ENCODE measurements at regions not wholly inside any gene's neighbourhood (a gene's known extent, or its start where the extent isn't known, plus 50 kb on each side); places are given as distances from the start of the nearest gene placed in this dataset.

DNA sequence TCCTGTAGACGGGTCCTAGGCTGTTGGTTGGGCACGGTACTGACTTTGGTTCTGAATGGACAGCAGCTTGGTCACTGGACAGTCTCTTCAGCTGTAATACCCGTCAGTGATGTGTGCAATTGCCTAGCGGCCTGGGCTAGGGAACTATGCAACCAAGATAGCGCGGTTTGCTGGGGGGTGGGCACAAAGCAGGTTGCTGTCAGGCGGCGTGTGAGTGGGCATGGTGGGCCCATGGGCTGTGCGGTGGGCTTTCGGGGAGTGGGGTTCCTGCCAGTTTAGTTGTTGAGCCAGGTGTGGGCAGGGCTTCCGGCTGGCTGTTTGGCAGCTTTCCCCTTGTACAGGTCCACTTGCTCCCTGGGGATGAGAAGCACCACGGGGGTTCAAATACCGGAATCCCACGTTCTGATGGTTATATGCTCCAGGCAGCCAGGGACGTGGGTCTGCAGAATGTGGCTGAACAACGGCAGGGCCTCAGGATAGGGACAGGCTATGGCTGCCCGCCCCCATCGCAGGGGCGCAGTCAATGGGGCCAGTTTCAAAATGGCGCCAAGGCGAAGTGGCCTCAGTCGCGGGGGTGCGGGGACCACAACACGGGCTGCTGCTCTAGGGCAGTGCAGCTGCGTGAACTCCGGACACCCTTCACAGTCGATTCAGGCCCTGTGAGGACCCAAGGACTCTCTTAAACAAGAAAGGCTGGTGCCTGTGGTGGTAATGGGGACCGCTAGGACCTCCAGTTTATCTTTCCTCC lies 407.5 kb upstream of the FIGN start:
- no peak for TF ChIP-seq CTCF (IDR thresholded peaks at IDR 0.05; ENCODE audit: low read length, missing control alignments)
- H3K4me3 ChIP-seq (replicated peaks; ENCODE audit: low read depth, low read length), result no peak overlapping the region
- DNase-seq (ENCODE audit: low read depth), result no peak

DNA sequence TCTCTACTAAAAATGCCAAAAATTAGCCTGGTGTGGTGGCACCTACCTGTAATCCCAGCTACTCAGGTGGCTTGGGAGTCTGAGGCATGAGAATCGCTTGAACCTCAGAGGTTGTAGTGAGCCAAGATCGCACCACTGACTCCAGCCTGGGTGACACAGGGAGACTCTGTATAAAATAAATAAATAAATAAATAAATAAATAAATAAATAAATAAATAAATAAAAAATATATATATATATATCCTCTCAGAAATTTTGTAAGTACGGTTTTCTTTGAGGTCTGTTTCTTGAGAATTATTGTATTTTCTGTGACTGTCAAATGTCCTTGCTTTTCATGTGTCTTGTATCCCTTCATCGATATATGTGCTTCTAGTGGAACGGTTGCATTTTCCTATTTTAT lies 406.9 kb upstream of the FIGN start:
- no peak overlapping the region for H3K4me3 ChIP-seq (replicated peaks; ENCODE audit: low read depth, low read length)
- TF ChIP-seq CTCF (IDR thresholded peaks at IDR 0.05; ENCODE audit: low read length, missing control alignments), result no peak
- DNase-seq (ENCODE audit: low read depth), result no peak

DNA sequence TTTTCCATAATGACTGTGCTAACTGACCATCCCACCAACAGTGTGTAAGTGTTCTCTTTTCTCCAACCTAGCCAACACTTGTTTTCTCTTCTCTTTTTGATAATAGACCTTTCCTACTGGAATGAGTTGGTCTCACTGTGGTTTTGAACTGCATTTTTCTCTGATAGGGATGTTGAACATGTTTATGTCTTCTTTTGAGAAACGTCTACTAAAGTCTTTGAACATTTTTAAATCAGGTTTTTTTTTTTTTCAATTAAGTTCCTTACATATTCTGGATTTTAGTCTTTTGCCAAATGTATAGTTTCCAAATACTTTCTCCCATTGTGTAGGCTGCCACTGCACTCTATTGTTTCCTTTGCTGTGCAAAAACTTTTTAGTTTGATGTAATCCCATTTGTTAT lies 405.5 kb upstream of the FIGN start:
- TF ChIP-seq CTCF (IDR thresholded peaks at IDR 0.05; ENCODE audit: low read length, missing control alignments), result no peak
- H3K4me3 ChIP-seq (replicated peaks; ENCODE audit: low read depth, low read length), result no peak overlapping the region
- DNase-seq (ENCODE audit: low read depth), result no peak

DNA sequence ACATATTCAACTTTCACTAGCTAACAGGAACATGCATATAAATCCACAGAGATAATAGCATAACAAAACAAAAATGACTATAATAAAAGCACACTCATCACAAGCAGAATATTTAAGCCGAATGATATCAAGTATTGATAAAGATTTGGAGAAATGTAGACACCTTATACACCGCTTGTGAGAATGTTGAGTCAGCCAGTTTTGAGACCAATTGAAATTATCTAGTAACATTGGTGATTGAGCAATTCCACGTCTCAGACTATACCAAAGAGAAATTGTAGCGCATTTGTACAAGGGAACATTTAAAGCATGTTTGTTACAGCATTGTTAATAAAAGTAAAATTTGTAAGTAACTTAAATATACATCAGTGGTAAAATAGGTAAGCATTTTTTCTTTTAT lies 402.9 kb upstream of the FIGN start:
- DNase-seq (ENCODE audit: low read depth), result no peak
- no peak for TF ChIP-seq CTCF (IDR thresholded peaks at IDR 0.05; ENCODE audit: low read length, missing control alignments)

GRCh38 chr2:164134336-164134735 lies 398.5 kb upstream of the FIGN start:
- DNase-seq (ENCODE audit: low read depth), result no peak
- no peak for TF ChIP-seq CTCF (IDR thresholded peaks at IDR 0.05; ENCODE audit: low read length, missing control alignments)
- H3K4me3 ChIP-seq (replicated peaks; ENCODE audit: low read depth, low read length), result no peak overlapping the region

More for the DNA sequence above, 402.9 kb upstream of the FIGN start:
- no peak overlapping the region for H3K4me3 ChIP-seq (replicated peaks; ENCODE audit: low read depth, low read length)

GRCh38 chr2:164127971-164128527 lies 392.2 kb upstream of the FIGN start:
- TF ChIP-seq CTCF (IDR thresholded peaks at IDR 0.05; ENCODE audit: low read length, missing control alignments), result no peak
- H3K4me3 ChIP-seq (replicated peaks; ENCODE audit: low read depth, low read length), result no peak overlapping the region
- no peak for DNase-seq (ENCODE audit: low read depth)
